Hematopoietic multipotent progenitor cell treated with erythropoietin and hydrocortisone succinate and interleukin-3 and kit ligand, for 6 days (in vitro differentiated cells): ENCODE measurements at regions not wholly inside any gene's neighbourhood (a gene's known extent, or its start where the extent isn't known, plus 50 kb on each side); places are given as distances from the start of the nearest gene placed in this dataset.

Experiments
- DNase-seq: peaks from one replicate; pipeline ENCODE4 v3.0.0-alpha.2; 2015

DNA sequence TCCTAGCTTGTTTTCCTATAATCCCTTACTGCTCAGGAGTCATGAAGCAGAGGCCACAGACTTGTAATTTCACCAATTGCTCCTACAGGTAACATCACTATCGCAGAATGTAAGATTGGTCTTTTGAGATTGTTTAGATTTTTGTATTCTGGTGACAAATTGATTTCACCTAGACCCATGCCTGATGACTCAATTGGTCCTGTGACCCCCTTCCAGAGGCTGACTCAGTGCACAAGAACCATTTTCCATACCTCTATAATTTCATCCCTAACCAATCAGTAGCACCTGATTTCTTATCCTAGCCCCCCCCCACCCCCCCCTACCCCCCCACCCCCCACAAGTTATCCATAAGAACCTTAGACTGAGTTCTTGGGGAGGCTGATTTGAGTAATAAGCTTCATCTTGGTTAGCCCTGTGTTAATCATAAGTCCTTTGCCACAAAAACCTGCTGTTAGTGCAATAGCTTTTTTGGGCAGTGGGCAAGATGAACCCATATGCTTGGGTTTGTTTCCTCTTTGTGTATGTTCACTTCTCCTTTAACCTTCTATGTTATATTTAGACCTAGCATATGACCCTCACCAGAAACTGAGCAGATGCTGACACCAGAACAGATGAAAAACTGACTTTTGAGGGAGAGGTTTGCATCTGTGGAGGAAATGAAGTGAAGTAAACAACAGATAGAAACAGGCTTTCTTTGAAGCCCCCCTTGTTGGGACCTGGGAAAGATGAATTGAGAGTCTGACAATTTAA, 187.1 kb downstream of the KIF20B start:
- DNase-seq: no peak

DNA sequence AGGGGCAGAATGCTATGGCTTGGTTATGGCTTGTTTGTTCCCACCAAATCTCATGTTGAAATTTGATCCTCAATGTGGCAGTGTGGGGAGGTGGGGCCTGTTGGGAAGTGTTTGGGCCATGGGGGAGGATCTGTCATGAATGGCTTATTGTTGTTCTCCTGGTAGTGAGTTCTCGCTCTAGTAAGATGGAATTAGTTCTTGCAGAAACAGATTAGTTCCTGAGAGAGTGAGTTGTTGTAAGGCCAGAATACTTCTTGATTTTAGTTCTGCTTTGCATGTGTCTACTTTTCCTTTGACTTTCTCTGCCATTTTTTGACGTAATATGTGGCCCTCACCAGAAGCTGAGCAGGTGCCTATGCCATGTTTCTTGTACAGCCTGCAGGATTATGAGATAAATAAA, 188.2 kb downstream of the KIF20B start:
- DNase-seq: no peak

DNA sequence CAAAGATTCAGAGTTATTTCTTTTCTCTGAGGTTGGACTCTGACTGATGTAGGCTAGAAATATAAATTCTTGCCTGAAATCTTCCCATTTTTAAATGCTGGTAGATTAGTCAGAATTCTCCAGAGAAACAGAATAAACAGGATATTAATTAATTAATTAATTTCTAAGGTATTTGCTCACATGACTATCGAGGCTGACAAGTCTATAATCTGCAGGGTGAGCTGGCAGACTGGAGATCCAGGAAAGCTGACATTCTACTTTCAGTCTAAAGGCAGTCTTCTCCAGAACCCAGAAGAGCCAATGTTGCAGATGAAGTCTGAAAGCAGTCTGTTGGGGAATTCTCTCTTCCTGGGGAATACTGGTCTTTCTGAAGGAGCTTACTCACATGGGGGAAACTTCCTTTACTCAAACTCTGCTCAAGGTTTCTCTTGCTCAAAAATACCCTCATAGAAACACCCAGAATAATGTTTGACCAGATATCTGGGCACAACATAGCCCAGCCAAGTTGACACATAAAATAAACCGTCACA, 189.7 kb downstream of the KIF20B start:
- DNase-seq: no peak

DNA sequence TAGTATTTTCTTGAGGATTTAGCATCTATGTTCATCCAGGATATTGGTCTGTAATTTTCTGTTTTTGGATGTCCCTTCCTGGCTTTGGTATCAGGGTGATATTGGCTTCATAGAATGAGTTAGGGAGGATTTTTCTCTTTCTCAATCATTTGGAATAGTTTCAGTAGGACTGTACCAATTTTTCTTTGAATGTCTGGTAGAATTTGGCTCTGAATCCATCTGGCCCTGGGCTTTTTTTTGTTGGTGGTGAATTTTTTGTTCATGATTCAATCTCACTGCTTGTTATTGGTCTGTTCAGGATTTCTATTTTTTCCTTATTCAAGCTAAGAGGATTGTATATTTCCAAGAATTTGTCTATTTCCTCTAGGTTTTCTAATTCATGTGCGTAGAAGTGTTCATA, 192.7 kb downstream of the KIF20B start:
- DNase-seq: no peak

DNA sequence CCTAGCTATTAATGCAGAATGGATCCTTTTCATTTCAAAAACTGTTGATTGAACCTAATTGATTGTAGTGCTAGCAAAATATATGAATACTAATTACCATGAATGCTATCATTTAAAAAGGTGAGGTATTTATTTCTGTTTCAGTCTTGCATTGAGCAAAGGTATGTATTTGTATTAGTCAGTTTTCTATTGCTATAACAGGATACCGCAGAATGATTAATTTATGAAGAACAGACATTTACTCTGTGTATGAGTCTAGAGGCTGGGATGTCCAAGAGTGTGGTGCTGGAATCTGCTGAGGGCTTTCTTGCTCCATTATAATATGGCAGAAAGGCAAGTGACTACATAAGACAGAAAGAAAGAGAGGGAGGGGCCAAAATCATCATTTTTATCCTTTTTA, 199.2 kb downstream of the KIF20B start:
- DNase-seq: no peak

DNA sequence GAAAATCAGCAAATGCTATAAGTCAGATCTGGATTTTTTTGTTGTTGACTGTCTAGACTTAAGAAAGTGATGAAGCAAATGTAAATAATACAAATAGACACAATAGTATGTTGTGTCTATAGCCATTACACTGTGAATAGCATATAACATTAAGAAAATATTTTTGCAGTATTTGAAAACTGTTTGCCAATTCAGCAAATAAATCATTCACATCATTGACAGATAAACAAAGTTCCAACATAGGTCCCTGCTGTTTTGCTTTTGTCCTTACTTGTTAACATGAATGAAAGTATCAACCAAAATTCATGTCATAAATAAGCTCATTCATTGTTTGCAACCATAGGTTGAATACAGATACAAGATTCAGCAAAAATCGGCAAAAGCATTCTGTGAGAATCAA, 200.5 kb downstream of the KIF20B start:
- no peak for DNase-seq

DNA sequence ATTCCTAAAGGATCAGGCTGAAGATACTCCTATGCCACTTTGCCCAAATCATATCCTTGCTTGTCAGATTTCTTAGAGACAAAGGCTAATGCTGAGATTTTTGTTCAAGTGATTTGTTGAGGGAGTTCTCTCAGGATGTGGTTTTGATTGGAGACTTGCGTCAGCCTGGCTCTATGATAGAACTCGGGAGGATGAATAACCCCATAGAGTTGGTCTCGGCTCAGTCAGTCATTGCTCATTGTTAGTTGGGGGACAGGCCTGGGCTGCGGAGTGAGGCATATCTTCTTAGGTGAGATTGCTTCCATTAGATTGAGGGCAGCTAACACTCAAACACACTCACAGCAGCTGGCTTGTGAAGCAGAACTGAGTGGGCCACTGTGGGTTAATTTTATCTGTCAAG, 203.4 kb downstream of the KIF20B start:
- DNase-seq: no peak

DNA sequence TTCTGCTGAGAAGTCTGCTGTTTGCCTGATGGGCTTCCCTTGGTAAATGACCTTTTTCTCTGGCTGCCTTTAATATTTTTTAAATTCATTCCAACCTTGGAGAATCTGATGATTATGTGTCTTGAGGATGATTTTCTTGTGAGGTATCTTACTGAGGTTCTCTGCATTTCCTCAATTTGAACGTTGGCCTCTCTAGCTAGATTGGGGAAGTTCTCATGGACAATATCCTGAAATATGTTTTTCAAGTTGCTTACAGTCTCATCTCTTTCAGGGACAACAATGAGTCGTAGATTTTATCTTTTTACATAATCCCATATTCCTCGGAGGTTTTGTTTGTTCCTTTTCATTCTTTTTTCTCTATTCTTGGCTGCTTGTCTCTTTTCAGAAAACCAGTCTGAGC, 208.4 kb downstream of the KIF20B start:
- DNase-seq: no peak

DNA sequence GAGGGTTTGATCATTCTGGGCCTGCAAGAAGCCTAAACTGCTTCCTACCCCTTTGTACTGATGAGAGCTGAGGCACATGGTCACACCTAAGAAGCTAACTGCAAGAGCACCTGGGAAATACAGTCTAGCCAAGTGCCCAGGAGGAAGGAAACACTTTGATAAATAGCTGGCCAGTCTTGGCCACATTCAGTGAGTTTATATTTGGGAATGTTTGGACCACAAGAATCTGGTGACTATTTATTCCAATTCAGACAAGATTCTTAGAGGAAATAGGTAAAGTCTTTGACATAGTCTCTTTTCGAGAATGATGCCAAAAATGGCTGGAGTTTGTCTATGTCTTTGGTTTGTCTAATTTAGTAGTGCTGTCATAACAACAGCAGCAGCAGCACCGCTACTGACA, 213.6 kb downstream of the KIF20B start:
- no peak for DNase-seq

DNA sequence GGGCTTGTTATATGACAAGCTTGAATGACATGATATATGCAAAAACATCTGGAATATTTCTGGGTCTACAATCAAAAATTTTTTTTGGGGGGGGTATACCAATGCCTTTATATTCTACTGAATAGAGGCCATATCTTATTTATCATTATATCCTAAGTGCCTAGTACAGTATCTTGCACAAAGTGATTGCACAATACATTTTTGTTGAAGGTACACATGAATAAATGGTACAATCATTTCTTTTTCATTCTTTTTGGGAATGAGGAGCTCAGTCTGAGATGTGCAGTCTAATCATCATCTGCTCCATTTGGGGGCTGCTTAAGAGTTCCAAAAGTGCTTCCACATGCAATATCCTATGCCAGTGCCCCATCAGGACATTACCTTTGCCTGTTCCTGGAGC, 214.6 kb downstream of the KIF20B start:
- DNase-seq: no peak

DNA sequence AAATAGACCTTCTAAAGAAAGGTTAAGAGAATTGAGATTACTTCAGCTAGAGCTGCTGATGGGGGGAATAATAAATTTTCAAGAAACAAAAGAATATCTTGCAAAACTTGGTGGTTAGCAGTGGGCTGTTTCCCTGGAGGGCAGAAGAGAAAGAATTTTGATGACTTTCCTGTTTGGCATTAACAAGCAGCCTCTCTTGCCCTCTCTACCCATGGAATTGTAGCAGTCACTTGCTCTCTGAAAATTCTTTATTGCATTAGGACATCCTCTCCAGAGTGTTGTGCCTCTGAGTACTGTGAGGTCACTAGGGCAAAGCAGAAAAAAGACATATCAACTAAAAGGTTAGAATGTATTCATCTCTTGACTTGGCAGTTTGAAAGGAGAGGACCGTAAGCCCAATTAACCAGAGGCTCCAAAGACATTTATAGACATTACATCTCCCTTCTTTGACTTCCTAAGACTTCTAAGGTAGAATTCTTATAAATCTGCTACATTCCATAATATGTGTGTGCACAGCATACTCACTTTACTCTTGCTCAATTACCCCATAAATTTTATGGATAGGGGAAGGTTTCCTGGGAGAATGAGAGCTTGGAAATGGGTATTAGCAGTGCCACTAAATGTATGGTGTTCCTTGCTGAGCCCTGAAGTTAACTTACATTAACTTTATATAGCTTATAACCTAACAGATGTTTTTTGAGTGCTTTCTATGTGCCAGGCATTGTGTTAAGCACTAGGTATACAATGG, 215.3 kb downstream of the KIF20B start:
- no peak for DNase-seq

DNA sequence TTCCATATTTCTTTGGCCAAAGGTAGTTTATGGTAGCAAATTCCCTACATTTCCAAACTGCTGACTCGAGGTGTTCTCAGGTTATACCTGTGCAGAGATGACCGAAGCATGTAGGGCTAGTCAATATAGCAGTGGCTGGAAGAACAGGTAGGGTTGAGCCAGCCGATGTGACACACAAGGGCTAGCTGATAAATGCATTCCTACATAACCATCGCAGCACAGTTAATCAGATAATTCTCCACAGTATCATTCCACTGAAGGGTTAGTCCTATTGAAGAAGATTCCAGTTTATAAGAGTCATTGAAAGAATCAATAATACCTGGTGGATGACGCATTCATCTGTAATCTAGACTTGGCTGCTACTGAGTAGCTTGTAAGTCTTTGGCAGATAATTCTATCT, 220.0 kb downstream of the KIF20B start:
- DNase-seq: no peak

DNA sequence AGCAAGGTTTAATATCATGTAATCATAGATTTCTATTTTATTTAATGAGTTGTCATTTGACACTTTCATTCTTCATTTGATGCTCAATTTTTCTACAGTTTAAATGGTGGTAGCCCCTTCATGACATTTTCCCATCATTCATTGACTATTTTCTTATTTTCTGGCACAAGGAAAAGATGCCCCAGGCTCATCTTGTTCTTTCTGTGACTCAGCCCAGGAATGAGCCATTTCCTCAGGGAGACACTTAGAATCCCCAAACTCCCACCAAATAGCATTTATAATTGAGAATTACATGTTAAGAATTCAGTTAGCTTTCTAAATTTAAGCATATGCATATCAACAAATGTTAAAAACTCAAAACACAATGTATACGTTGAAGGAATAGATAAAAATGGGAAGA, 222.3 kb downstream of the KIF20B start:
- no peak for DNase-seq

DNA sequence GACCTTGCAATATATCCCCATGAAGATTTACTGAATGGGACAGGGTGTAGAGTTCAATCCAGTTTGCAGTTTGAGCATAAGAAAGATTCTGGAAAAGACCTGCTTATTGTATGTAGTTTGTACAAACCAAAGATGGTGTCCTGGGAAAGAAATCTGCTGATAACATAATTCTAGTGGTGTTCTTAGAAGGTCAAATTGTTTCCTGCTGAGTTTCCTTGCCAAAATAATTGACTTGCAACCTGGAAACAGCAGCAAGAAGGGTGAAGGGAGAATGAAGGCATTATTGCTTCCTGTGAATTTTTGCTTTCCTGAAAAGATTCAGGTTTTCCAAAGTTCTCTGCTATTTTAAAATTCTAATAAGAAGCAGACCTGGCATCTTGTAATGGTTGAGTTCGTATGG, 222.9 kb downstream of the KIF20B start:
- DNase-seq: no peak

DNA sequence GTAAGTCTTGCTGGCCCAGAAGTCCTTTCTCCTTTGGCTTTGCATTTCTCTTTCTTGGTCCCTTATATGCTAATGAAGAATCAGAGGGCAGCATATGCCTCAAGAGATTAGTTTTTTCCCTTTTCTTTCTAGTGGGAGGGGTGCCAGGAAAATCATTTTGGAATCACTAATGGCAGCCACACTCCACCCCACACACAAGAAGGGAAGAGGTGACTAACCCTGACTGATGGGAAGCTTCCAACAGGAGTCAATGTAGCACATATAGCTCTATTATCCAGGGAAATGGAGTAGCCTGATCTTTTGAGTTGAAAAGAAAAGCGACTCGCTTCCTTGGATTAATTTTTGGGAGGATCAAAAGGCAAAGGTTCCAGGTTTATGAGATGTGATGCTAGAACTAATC, 225.3 kb downstream of the KIF20B start:
- DNase-seq: no peak

DNA sequence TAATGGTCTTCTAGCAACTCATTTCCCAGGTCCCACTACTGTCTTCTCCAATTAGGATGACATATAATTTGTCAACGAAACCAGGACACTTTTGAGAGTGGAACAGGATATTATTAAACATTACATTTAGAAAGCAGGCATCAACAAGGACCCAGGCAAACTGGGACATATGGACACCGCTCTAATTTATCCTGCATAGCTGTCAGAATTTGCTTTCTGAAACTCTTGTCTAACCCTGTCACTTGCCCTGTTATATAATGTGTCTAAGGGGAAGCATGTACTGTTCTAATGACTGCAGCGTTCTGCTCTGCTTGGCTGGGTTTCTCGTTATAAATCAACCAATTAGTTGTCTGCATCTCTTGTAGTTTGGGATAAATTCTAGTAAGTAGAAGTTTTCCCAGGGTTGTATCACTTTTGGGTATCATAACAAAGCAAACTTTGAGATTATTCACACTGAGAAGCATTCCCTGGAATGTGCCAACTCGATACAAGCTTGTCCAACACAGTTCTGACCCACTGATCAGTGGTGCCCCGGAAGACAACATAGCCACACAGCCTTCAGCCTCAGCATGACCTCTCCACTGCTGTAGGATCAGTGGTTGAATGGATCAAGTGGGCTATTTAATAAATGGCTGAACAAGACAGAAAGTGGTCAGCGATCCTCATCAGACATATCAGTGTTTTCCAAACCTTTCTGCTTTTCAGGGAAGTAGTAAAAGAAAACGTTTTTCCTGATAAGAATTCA, 228.1 kb downstream of the KIF20B start:
- DNase-seq: no peak

DNA sequence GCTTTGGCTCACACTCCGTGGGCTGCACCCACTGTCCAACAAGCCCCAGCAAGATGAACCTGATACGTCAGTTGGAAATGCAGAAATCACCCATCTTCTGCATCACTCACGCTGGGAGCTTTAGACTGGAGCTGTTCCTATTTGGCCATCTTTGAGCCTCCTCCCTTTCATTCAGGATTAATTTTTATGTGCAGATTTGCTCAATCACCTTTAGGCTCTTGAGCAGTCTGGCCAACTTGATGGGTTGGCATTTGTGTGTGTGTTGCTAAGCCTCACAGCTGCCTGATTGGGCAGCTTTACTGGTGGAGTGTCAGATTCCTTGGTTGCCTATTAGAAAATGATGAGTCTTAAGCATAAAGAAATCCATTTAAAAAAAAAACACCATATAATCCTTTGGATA, 236.1 kb downstream of the KIF20B start:
- no peak for DNase-seq

DNA sequence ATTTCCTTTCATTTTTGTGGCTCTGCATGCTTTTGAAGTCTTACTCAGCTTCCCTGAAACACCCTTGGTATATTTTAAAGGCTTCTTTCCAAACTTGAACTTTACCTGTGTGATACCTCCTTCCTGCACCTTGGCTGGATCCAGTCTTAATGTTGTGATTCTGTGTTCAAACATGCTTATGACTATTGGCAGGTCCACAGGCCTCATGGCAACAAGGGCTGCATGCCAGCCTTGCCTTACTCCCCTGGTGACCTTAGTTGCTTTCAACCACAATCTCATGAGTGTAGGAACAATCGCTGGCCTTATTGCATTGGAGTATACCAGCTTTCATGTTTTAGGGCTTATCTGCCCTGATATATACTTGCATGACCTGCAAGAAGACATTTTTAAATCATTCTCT, 238.7 kb downstream of the KIF20B start:
- DNase-seq: no peak

DNA sequence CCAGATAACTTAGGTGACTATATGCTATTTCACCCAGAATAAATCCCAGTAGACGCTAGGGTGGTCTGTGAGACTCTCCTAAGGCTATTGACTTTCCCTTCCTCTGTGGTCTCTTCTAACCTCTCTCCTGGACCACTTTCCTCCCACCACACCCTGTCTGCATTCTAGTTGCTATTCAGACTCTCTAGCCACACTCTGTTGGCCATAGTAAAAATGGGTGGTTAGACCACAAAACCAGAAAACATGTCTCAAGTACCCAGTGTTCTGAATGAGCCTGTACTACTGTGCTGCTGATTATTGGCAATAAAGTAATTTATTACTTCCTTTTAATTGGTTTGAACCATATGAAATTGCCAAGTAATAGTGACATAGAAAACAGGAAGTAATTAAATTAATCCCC, 240.8 kb downstream of the KIF20B start:
- no peak for DNase-seq

DNA sequence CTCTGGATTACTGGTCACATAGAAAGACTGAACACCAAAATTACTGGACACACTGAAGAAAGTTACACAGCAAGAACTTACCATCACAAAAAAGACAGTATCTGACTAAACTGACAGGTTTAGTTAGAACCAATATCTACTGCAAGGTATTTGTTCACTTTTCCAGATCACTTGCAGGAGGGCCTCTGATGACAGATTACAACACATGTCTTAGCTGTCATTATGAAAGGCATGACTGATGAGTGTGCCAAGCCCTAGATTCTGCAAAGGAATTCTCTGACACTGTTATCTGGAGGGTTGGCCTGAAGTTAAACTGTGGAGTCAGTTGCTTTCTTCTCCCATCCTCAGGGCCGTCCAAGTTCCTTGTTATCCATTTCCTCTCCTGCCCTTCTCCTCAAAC, 242.7 kb downstream of the KIF20B start:
- DNase-seq: no peak

DNA sequence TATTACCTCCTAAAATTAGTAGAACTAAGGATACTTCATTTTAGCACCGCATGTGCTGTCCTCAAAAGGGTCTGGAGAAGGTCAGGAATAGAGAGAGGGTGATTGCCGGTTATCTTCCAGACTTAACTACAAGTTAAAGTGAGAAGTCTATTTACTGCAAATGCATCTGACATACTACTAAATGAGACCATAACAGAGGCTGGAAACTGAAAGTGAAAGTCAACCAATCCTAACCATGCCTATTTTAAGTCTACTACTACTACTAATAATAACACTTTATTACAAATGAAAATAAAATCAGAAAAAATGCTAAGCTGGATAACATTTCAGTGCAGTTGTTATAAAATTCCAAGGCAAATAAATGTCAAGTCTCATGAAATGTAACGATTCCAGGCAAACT, 244.7 kb downstream of the KIF20B start:
- no peak for DNase-seq

DNA sequence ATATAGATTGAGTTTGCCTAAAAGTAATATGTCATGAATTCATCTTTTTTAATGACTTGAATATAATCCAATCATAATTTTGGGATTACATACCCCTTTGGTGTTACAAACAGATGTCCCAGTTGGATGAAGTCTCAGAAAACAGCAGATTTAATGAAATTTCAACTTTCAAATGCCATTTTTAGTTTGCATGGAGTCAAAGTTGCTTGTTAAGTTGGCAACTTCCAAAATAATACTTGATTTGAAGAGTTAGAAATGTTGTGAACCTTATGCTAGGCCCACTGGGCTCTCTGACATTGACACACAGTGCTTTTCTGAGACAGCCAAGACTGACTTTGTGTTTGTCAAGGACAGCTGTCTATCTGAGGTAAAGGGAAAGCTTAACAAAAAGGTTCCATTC, 248.1 kb downstream of the KIF20B start:
- no peak for DNase-seq

DNA sequence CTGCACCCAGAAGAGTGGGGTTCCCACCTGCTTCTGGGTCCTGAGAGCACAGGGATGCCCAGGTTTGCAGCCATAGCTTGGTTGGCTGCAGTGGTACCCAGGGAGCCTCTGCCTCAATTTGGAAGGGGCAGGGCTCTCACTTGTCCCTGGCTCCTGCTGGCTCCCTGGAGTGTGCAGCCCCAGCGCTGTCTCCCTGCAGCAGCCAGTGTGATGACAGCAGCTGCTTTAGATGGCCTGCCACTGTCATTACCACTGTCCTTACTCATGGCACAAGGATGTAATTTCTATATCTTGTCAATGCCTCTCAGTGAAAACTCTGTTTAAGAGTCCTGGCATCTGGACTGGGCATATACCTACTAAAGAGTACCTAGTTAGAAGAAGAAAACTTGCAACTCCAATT, 250.9 kb downstream of the KIF20B start:
- no peak for DNase-seq

DNA sequence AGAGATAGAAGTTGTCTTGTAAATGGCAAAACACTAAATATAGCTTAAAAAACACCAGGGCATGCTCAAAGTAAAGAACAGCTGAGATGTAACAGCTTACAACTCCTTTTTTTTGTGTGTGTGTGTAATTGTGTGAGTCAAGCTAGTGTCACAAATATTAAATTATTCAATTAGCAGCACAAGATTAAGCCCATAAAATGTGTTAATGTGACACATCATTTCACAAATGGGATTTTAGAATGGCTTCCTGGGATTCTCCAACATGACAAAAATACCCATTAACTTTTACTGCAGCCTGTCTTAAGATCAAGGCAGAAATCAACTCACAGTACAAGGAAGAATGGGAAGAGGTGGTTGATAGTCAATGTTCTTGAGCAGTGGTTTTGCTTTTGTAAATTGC, 251.4 kb downstream of the KIF20B start:
- no peak for DNase-seq
